GM23338 (cell line): ENCODE measurements at regions not wholly inside any gene's neighbourhood (a gene's known extent, or its start where the extent isn't known, plus 50 kb on each side); places are given as distances from the start of the nearest gene placed in this dataset.

Experiments
- EZH2 ChIP-seq: fragments of 200-600 bp; sonication (generic); IDR thresholded peaks from one replicate; pipeline ENCODE4 v1.8.0; 2017; ENCODE audit warnings: antibody characterized with exemption, mild to moderate bottlenecking, low read depth; ENCODE audit not compliant: unreplicated experiment
- NANOG ChIP-seq: IDR thresholded peaks from 2 replicates; pipeline ENCODE4 v1.6.1; 2016; ENCODE audit warnings: antibody characterized with exemption, borderline replicate concordance
- POLR2AphosphoS5 ChIP-seq: IDR thresholded peaks from 2 replicates; pipeline ENCODE4 v1.6.1; 2016; ENCODE audit warnings: antibody characterized with exemption, low read depth
- ZNF114 ChIP-seq: fragments of 250-450 bp; sonication (Bioruptor Pico); IDR thresholded peaks from 2 replicates; pipeline ENCODE4 v1.5.0; 2020; ENCODE audit warnings: mild to moderate bottlenecking, moderate library complexity
- TF ChIP-seq, protein P1 (sequence below), 2 experiments: fragments of 200-600 bp in 1 of 2; sonication (generic) in 1 of 2; conservative IDR thresholded peaks; 2 replicates each; pipeline versions ENCODE4 v1.5.1 to v1.6.1; 2016 to 2017; ENCODE audit warnings: antibody characterized with exemption in 2 of 2, low read depth in 2 of 2, mild to moderate bottlenecking in 2 of 2, moderate library complexity in 1 of 2
- TF ChIP-seq, protein P2 (sequence below): IDR thresholded peaks from one replicate; pipeline ENCODE4 v1.6.1; 2018; ENCODE audit warnings: antibody characterized with exemption; ENCODE audit not compliant: unreplicated experiment
- TF ChIP-seq, protein P3 (sequence below): IDR thresholded peaks from 2 replicates; pipeline ENCODE4 v1.6.1; 2016; ENCODE audit warnings: antibody characterized with exemption

DNA sequence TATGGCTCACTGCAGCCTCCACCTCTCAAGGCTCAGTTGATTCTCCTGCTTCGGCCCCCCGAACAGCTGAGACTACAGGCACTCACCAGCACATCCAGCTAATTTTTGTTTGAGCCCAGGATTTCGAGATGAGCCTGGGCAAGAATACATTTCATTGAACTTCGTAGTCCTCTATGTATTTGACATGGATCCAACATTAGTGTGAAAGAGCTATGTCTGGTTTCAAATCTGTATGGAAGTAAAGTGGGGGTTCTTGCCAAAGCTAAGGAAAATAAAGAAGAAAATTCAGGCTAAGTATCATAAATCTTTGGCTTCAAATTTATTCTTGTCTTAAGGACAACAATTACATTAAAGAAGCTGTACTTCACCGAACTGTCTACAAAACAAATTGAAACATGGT lies 1291.7 kb upstream of the CRIM1 start:
- TF ChIP-seq POLR2AphosphoS5 (no peak), EZH2 (no peak), NANOG (no peak), ZNF114 (CRISPR knock-in tag) (no peak)
- TF ChIP-seq, protein P1, sequence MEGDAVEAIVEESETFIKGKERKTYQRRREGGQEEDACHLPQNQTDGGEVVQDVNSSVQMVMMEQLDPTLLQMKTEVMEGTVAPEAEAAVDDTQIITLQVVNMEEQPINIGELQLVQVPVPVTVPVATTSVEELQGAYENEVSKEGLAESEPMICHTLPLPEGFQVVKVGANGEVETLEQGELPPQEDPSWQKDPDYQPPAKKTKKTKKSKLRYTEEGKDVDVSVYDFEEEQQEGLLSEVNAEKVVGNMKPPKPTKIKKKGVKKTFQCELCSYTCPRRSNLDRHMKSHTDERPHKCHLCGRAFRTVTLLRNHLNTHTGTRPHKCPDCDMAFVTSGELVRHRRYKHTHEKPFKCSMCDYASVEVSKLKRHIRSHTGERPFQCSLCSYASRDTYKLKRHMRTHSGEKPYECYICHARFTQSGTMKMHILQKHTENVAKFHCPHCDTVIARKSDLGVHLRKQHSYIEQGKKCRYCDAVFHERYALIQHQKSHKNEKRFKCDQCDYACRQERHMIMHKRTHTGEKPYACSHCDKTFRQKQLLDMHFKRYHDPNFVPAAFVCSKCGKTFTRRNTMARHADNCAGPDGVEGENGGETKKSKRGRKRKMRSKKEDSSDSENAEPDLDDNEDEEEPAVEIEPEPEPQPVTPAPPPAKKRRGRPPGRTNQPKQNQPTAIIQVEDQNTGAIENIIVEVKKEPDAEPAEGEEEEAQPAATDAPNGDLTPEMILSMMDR (conservative IDR thresholded peaks at IDR 0.05; ENCODE audit: low read depth in 2 of 2) = no peak
- TF ChIP-seq, protein P2, sequence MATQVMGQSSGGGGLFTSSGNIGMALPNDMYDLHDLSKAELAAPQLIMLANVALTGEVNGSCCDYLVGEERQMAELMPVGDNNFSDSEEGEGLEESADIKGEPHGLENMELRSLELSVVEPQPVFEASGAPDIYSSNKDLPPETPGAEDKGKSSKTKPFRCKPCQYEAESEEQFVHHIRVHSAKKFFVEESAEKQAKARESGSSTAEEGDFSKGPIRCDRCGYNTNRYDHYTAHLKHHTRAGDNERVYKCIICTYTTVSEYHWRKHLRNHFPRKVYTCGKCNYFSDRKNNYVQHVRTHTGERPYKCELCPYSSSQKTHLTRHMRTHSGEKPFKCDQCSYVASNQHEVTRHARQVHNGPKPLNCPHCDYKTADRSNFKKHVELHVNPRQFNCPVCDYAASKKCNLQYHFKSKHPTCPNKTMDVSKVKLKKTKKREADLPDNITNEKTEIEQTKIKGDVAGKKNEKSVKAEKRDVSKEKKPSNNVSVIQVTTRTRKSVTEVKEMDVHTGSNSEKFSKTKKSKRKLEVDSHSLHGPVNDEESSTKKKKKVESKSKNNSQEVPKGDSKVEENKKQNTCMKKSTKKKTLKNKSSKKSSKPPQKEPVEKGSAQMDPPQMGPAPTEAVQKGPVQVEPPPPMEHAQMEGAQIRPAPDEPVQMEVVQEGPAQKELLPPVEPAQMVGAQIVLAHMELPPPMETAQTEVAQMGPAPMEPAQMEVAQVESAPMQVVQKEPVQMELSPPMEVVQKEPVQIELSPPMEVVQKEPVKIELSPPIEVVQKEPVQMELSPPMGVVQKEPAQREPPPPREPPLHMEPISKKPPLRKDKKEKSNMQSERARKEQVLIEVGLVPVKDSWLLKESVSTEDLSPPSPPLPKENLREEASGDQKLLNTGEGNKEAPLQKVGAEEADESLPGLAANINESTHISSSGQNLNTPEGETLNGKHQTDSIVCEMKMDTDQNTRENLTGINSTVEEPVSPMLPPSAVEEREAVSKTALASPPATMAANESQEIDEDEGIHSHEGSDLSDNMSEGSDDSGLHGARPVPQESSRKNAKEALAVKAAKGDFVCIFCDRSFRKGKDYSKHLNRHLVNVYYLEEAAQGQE = no peak
- TF ChIP-seq, protein P3, sequence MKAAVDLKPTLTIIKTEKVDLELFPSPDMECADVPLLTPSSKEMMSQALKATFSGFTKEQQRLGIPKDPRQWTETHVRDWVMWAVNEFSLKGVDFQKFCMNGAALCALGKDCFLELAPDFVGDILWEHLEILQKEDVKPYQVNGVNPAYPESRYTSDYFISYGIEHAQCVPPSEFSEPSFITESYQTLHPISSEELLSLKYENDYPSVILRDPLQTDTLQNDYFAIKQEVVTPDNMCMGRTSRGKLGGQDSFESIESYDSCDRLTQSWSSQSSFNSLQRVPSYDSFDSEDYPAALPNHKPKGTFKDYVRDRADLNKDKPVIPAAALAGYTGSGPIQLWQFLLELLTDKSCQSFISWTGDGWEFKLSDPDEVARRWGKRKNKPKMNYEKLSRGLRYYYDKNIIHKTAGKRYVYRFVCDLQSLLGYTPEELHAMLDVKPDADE = no peak
